ENCODE measurements at regions not wholly inside any gene's neighbourhood (a gene's known extent, or its start where the extent isn't known, plus 50 kb on each side); places are given as distances from the start of the nearest gene placed in this dataset.

DNA sequence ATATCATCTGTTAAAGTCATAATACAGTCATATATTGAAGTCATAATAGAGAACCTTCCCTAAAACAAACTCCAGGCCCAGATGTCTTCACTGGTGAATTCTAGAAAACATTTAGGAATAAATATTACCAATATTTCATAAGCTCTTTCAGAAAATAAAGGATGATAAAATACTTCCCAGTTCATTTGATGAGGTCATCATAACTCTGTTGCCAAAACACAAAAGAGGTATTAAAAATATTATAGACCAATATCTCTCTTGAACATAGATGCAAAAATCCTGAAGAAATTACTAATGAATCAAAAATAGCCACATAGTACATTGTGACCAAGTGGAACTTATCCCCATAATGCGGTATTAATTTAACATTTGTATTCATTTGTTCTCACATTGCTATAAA, 132.4 kb upstream of the ZP4 start:
- no peak for DNase-seq (ENCODE audit: low read depth)
- no peak overlapping the region for H3K4me3 ChIP-seq (ENCODE audit: low read depth, low read length)
- TF ChIP-seq CTCF (IDR thresholded peaks at IDR 0.05; ENCODE audit: low read depth, low read length, missing control alignments): no peak
- in situ Hi-C loops (cut with HindIII; ENCODE audit: low sequenced_read_pairs): no loop called here

DNA sequence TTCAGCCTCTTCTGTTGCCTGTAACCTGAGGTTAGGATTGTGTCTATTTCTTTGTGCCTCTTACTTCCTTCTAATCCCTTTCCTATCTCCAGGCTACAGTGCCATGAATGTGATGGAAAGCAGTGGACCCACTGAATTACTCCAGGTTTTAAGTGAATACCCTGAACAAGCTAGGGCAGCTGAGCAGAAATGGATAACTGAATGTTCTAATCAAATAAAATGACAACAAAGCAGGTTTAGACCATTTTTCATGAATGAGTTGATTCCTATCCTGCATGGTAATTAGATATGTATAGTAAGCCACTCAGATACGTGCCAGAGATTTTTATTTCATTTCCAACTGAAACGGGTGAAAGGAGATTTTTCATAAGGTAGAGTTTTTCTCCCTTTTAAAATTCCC, 127.5 kb upstream of the ZP4 start:
- DNase-seq (ENCODE audit: low read depth): no peak
- TF ChIP-seq CTCF (IDR thresholded peaks at IDR 0.05; ENCODE audit: low read depth, low read length, missing control alignments): no peak
- no peak overlapping the region for H3K4me3 ChIP-seq (ENCODE audit: low read depth, low read length)
- in situ Hi-C loops (cut with HindIII; ENCODE audit: low sequenced_read_pairs): no loop called here

DNA sequence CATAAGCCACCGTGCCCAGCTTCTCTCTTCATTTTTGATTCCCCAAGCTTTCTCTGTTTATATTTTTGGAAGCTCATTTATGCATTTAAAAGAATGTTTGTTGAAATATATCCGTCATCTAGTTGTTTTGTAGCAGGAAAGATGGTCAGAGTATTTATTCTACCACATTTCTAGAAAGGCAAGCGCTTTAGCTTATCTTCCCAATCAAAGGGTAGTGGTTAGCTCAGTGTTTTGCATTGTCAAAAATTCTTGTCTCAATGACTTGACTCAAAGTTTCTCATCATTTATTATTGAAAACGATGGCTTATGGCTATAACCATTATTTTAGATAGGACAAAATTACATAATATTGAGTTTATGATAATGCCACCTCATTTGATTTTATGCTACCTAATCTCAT, 116.1 kb upstream of the ZP4 start:
- no peak overlapping the region for H3K4me3 ChIP-seq (ENCODE audit: low read depth, low read length)
- TF ChIP-seq CTCF (IDR thresholded peaks at IDR 0.05; ENCODE audit: low read depth, low read length, missing control alignments): no peak
- in situ Hi-C loops (cut with HindIII; ENCODE audit: low sequenced_read_pairs): no loop called here
- DNase-seq (ENCODE audit: low read depth): no peak

DNA sequence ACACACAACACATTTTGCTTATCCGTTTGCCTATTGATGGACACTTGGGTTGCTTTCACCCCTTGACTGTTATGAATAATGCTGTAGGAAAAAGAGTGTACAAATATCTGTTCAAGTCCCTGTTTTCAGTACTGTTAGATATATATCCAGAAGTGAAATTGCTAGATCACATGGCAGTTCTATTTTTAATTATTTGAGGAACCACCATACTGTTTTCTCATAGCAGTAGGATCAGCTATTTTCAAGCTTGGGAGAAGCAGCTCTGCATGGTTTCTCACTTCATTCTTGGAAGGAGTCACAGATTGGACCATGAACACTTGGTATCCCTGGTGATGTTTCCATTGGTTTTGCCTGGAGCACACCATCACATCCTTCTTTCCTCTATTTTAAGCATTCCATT, 114.4 kb upstream of the ZP4 start:
- in situ Hi-C loops (cut with HindIII; ENCODE audit: low sequenced_read_pairs): no loop called here
- H3K4me3 ChIP-seq (ENCODE audit: low read depth, low read length): no peak overlapping the region
- no peak for TF ChIP-seq CTCF (IDR thresholded peaks at IDR 0.05; ENCODE audit: low read depth, low read length, missing control alignments)
- no peak for DNase-seq (ENCODE audit: low read depth)

GRCh38 chr1:238001818-238002217, 111.1 kb upstream of the ZP4 start:
- H3K4me3 ChIP-seq (ENCODE audit: low read depth, low read length): no peak overlapping the region
- in situ Hi-C loops (cut with HindIII; ENCODE audit: low sequenced_read_pairs): no loop called here
- DNase-seq (ENCODE audit: low read depth): no peak
- no peak for TF ChIP-seq CTCF (IDR thresholded peaks at IDR 0.05; ENCODE audit: low read depth, low read length, missing control alignments)

GRCh38 chr1:237999426-238000052, 108.8 kb upstream of the ZP4 start:
- no peak for DNase-seq (ENCODE audit: low read depth)
- no peak for TF ChIP-seq CTCF (IDR thresholded peaks at IDR 0.05; ENCODE audit: low read depth, low read length, missing control alignments)
- in situ Hi-C loops (cut with HindIII; ENCODE audit: low sequenced_read_pairs): no loop called here
- H3K4me3 ChIP-seq (ENCODE audit: low read depth, low read length): no peak overlapping the region

DNA sequence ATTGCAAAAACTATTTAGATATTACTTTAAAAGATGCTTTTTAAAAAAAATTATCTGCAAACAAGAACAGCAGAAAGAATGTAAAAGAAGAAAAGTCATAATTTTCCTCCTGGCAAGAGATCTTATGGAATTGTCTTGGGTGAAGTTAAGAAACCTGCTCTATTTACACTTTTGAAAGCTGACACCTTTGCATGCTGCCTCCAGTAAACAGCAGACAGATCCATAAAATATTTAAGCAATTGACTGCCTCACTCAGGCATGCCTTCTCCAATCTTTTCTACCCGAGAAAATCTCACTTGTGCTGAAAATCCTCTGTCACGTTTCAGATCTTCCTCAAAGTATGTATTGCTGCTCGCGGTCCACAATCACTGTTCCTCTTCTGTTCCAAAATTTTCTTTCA, 107.9 kb upstream of the ZP4 start:
- TF ChIP-seq CTCF (IDR thresholded peaks at IDR 0.05; ENCODE audit: low read depth, low read length, missing control alignments): no peak
- no peak for DNase-seq (ENCODE audit: low read depth)
- in situ Hi-C loops (cut with HindIII; ENCODE audit: low sequenced_read_pairs): no loop called here
- H3K4me3 ChIP-seq (ENCODE audit: low read depth, low read length): no peak overlapping the region
